SH-SY5Y (cell line): ENCODE measurements at regions not wholly inside any gene's neighbourhood (a gene's known extent, or its start where the extent isn't known, plus 50 kb on each side); places are given as distances from the start of the nearest gene placed in this dataset.

ENCODE experiments used
- GATA2 ChIP-seq: IDR thresholded peaks from 2 replicates; pipeline ENCODE4 v1.6.1; 2011; ENCODE audit warnings: mild to moderate bottlenecking, low read depth, low read length
- GATA3 ChIP-seq: IDR thresholded peaks from 2 replicates; pipeline ENCODE4 v1.6.1; 2011; ENCODE audit warnings: low read depth, mild to moderate bottlenecking, low read length, moderate library complexity

GRCh38 chr9:32011049-32011448 lies 373.4 kb upstream of the ACO1 start:
- no peak for TF ChIP-seq GATA3
- TF ChIP-seq GATA2 = no peak
